GM23338 (cell line): ENCODE measurements at regions not wholly inside any gene's neighbourhood (a gene's known extent, or its start where the extent isn't known, plus 50 kb on each side); places are given as distances from the start of the nearest gene placed in this dataset.

Source experiments
- ATAC-seq: fragments of 200-7000 bp; cut with Tn5 transposase; 3 replicates; pipeline ENCODE4 v1.9.1; 2020
- DNase-seq: peaks from one replicate; pipeline ENCODE4 v3.0.0-alpha.2; 2015; ENCODE audit warnings: low spot score
- H2AFZ ChIP-seq: fragments of 200-600 bp; sonication (generic); 2 replicates; pipeline ENCODE4 v1.8.0; 2016; ENCODE audit warnings: antibody characterized with exemption, mild to moderate bottlenecking, moderate library complexity
- H3F3A ChIP-seq: fragments of 200-600 bp; sonication (generic); replicated peaks from 2 replicates; pipeline ENCODE4 v1.8.0; 2017; ENCODE audit warnings: antibody characterized with exemption, mixed run types, low read depth
- H3K27ac ChIP-seq: fragments of 200-600 bp; sonication (generic); 2 replicates; pipeline ENCODE4 v1.6.1; 2016; ENCODE audit warnings: low read depth
- H3K27me3 ChIP-seq: fragments of 200-600 bp; sonication (generic); 2 replicates; pipeline ENCODE4 v1.8.0; 2016; ENCODE audit warnings: mild to moderate bottlenecking, mixed run types, moderate library complexity; ENCODE audit not compliant: insufficient read depth
- H3K36me3 ChIP-seq: fragments of 200-600 bp; sonication (generic); 2 replicates; pipeline ENCODE4 v1.8.0; 2016; ENCODE audit warnings: mild to moderate bottlenecking; ENCODE audit not compliant: insufficient read depth
- H3K4me1 ChIP-seq: fragments of 200-600 bp; sonication (generic); 2 replicates; pipeline ENCODE4 v1.8.0; 2016; ENCODE audit warnings: mild to moderate bottlenecking, moderate library complexity; ENCODE audit not compliant: insufficient read depth
- H3K4me2 ChIP-seq: fragments of 200-600 bp; sonication (generic); 2 replicates; pipeline ENCODE4 v1.7.1; 2017; ENCODE audit warnings: mixed run types
- H3K4me3 ChIP-seq: fragments of 200-600 bp; sonication (generic); 2 replicates; pipeline ENCODE4 v1.6.1; 2016; ENCODE audit warnings: mixed run types
- H3K79me2 ChIP-seq: fragments of 200-600 bp; sonication (generic); replicated peaks from 2 replicates; pipeline ENCODE4 v1.8.0; 2017; ENCODE audit warnings: mild to moderate bottlenecking; ENCODE audit not compliant: insufficient read depth
- H3K9me2 ChIP-seq: fragments of 200-600 bp; sonication (generic); 2 replicates; pipeline ENCODE4 v1.8.0; 2017; ENCODE audit not compliant: insufficient read depth
- H4K20me1 ChIP-seq: fragments of 200-600 bp; sonication (generic); replicated peaks from 2 replicates; pipeline ENCODE4 v1.8.0; 2017; ENCODE audit warnings: mild to moderate bottlenecking; ENCODE audit not compliant: insufficient read depth
- H3K27ac Mint-ChIP-seq: 2 replicates; pipeline ENCODE4 v1.8.0; 2020; ENCODE audit warnings: inconsistent platforms, mild to moderate bottlenecking, moderate library complexity, mixed read lengths
- H3K27me3 Mint-ChIP-seq: 3 replicates; pipeline ENCODE4 v1.8.0; 2022; ENCODE audit warnings: low read depth, mild to moderate bottlenecking, moderate library complexity, mixed read lengths, inconsistent platforms; ENCODE audit not compliant: insufficient read depth, poor library complexity
- H3K36me3 Mint-ChIP-seq: 3 replicates; pipeline ENCODE4 v1.8.0; 2021; ENCODE audit warnings: low read depth, mild to moderate bottlenecking, inconsistent platforms, moderate library complexity, mixed read lengths
- H3K4me1 Mint-ChIP-seq: 3 replicates; pipeline ENCODE4 v1.8.0; 2020; ENCODE audit warnings: mild to moderate bottlenecking, inconsistent platforms, mixed read lengths
- H3K4me3 Mint-ChIP-seq: 3 replicates; pipeline ENCODE4 v1.8.0; 2021; ENCODE audit warnings: moderate library complexity, mild to moderate bottlenecking, inconsistent platforms, mixed read lengths
- H3K9me3 Mint-ChIP-seq: 3 replicates; pipeline ENCODE4 v1.8.0; 2020; ENCODE audit warnings: moderate library complexity, mild to moderate bottlenecking, inconsistent platforms, mixed read lengths
- CREB1 ChIP-seq: fragments of 250-450 bp; sonication (Bioruptor Pico); IDR thresholded peaks from 2 replicates; pipeline ENCODE4 v1.5.0; 2020; ENCODE audit warnings: low read depth, mild to moderate bottlenecking, moderate library complexity
- CTCF ChIP-seq, 2 experiments: fragments of 200-600 bp in 1 of 2; sonication (generic) in 1 of 2; conservative IDR thresholded peaks; 2 replicates each; pipeline versions ENCODE4 v1.5.1 to v1.6.1; 2016 to 2017; ENCODE audit warnings: antibody characterized with exemption in 2 of 2, low read depth in 2 of 2, mild to moderate bottlenecking in 2 of 2, moderate library complexity in 1 of 2
- EZH2 ChIP-seq: fragments of 200-600 bp; sonication (generic); IDR thresholded peaks from one replicate; pipeline ENCODE4 v1.8.0; 2017; ENCODE audit warnings: antibody characterized with exemption, mild to moderate bottlenecking, low read depth; ENCODE audit not compliant: unreplicated experiment
- EZH2phosphoT487 ChIP-seq: fragments of 200-600 bp; sonication (generic); IDR thresholded peaks from one replicate; pipeline ENCODE4 v1.8.1; 2018; ENCODE audit warnings: antibody characterized with exemption; ENCODE audit not compliant: unreplicated experiment
- JUNB ChIP-seq: IDR thresholded peaks from one replicate; pipeline ENCODE4 v1.6.1; 2016; ENCODE audit warnings: antibody characterized with exemption; ENCODE audit not compliant: unreplicated experiment
- NANOG ChIP-seq: IDR thresholded peaks from 2 replicates; pipeline ENCODE4 v1.6.1; 2016; ENCODE audit warnings: antibody characterized with exemption, borderline replicate concordance
- POLR2AphosphoS5 ChIP-seq: IDR thresholded peaks from 2 replicates; pipeline ENCODE4 v1.6.1; 2016; ENCODE audit warnings: antibody characterized with exemption, low read depth
- STAT1 ChIP-seq: IDR thresholded peaks from one replicate; pipeline ENCODE4 v1.6.1; 2016; ENCODE audit warnings: antibody characterized with exemption; ENCODE audit not compliant: unreplicated experiment
- ZNF114 ChIP-seq: fragments of 250-450 bp; sonication (Bioruptor Pico); IDR thresholded peaks from 2 replicates; pipeline ENCODE4 v1.5.0; 2020; ENCODE audit warnings: mild to moderate bottlenecking, moderate library complexity
- ZNF331 ChIP-seq: fragments of 250-450 bp; sonication (Bioruptor Pico); IDR thresholded peaks from 2 replicates; pipeline ENCODE4 v1.5.0; 2020; ENCODE audit warnings: low read depth, mild to moderate bottlenecking, moderate library complexity
- ZNF462 ChIP-seq: fragments of 250-450 bp; sonication (Bioruptor Pico); IDR thresholded peaks from 2 replicates; pipeline ENCODE4 v1.5.0; 2020; ENCODE audit warnings: mild to moderate bottlenecking, moderate library complexity
- TF ChIP-seq, protein P1 (sequence below): IDR thresholded peaks from one replicate; pipeline ENCODE4 v1.6.1; 2018; ENCODE audit warnings: antibody characterized with exemption; ENCODE audit not compliant: unreplicated experiment
- TF ChIP-seq, protein P2 (sequence below): IDR thresholded peaks from 2 replicates; pipeline ENCODE4 v1.6.1; 2016; ENCODE audit warnings: antibody characterized with exemption

DNA sequence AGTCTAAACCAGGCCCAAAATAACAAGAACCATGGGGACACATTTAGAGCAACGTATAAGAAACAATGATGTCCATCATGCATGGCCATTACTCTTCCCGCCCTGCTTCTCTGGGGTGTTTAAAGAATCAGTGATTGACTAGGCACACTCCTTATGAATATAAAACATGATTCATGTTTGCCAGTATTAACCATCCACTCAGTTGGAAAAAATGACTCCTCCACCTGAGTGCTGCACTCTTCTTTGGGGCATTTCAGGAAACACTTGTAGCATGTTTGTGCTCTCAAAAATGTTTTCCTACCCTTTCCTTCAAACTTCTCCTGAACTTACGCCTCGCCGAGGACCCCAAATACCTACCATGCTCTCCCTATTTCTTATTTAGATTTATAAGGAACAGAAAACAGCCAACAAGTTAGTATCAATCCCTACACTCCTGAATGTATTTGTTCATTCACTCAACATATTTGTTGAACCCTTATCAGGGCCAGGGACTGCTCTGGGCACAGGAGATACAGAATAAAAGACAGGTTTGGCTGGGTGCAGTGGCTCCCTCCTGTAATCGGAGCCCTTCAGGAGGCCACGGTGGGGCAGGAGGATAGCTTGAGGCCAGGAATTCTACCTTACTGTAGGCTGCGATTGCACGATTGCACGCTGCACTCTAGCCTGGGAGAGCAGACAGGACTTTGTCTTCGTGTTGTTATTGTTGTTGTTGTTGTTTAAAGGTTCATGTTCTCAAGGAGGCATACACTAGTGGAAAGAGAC lies 137.0 kb downstream of the TMCO5A start:
- no peak overlapping the region for H3K27ac Mint-ChIP-seq

More for the DNA sequence above, 137.0 kb downstream of the TMCO5A start:
- Histone ChIP-seq H2AFZ (no peak overlapping the region), H3K27ac (no peak overlapping the region), H4K20me1 (no peaks in the 10 kb centered on the region), H3K4me3 (peak overlapping the region; percentile 55; the same call in 1 of the 2 replicates), H3K4me2 (peak overlapping the region; percentile 81), H3K9me2 (no peaks in the 10 kb centered on the region), H3F3A (0 out of 2 replicates have a peak, but pooled peaks cover 9% of the 10 kb centered on the region), H3K4me1 (peaks cover 36% of the 10 kb centered on the region), H3K36me3 (no peaks in the 10 kb centered on the region), H3K79me2 (no peaks in the 10 kb centered on the region), H3K27me3 (peaks cover 76% of the 10 kb centered on the region)
- TF ChIP-seq NANOG (no peak), POLR2AphosphoS5 (no peak), ZNF462 (CRISPR knock-in tag) (no peak), JUNB (no peak), ZNF114 (CRISPR knock-in tag) (no peak), EZH2 (no peak), CREB1 (CRISPR knock-in tag) (no peak), CTCF (conservative IDR thresholded peaks at IDR 0.05; ENCODE audit: low read depth in 2 of 2) (no peak), ZNF331 (no peak), STAT1 (no peak), EZH2phosphoT487 (no peak)
- TF ChIP-seq, protein P1, sequence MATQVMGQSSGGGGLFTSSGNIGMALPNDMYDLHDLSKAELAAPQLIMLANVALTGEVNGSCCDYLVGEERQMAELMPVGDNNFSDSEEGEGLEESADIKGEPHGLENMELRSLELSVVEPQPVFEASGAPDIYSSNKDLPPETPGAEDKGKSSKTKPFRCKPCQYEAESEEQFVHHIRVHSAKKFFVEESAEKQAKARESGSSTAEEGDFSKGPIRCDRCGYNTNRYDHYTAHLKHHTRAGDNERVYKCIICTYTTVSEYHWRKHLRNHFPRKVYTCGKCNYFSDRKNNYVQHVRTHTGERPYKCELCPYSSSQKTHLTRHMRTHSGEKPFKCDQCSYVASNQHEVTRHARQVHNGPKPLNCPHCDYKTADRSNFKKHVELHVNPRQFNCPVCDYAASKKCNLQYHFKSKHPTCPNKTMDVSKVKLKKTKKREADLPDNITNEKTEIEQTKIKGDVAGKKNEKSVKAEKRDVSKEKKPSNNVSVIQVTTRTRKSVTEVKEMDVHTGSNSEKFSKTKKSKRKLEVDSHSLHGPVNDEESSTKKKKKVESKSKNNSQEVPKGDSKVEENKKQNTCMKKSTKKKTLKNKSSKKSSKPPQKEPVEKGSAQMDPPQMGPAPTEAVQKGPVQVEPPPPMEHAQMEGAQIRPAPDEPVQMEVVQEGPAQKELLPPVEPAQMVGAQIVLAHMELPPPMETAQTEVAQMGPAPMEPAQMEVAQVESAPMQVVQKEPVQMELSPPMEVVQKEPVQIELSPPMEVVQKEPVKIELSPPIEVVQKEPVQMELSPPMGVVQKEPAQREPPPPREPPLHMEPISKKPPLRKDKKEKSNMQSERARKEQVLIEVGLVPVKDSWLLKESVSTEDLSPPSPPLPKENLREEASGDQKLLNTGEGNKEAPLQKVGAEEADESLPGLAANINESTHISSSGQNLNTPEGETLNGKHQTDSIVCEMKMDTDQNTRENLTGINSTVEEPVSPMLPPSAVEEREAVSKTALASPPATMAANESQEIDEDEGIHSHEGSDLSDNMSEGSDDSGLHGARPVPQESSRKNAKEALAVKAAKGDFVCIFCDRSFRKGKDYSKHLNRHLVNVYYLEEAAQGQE, result no peak
- TF ChIP-seq, protein P2, sequence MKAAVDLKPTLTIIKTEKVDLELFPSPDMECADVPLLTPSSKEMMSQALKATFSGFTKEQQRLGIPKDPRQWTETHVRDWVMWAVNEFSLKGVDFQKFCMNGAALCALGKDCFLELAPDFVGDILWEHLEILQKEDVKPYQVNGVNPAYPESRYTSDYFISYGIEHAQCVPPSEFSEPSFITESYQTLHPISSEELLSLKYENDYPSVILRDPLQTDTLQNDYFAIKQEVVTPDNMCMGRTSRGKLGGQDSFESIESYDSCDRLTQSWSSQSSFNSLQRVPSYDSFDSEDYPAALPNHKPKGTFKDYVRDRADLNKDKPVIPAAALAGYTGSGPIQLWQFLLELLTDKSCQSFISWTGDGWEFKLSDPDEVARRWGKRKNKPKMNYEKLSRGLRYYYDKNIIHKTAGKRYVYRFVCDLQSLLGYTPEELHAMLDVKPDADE, result no peak
- Mint-ChIP-seq H3K4me1 (peaks cover 67% of the 10 kb centered on the region), H3K36me3 (no peaks in the 10 kb centered on the region), H3K4me3 (peak overlapping the region; percentile 83), H3K9me3 (no peaks in the 10 kb centered on the region; the same call in 2 of the 3 replicates), H3K27me3 (peaks cover 67% of the 10 kb centered on the region)
- DNase-seq (no peak), ATAC-seq (no peak)
